ENCODE measurements at regions not wholly inside any gene's neighbourhood (a gene's known extent, or its start where the extent isn't known, plus 50 kb on each side); places are given as distances from the start of the nearest gene placed in this dataset.

- DNase-seq (ENCODE audit: low read depth, low spot score) = no peak
These were observed 344.4 kb downstream of the THBS2 start for GRCh38 chr6:168909288-168909687.

GRCh38 chr6:168908887-168909286, 344.8 kb downstream of the THBS2 start:
- no peak for DNase-seq (ENCODE audit: low read depth, low spot score)

- DNase-seq (ENCODE audit: low read depth, low spot score) = no peak
These were observed 345.5 kb downstream of the THBS2 start for GRCh38 chr6:168908166-168908565.

GRCh38 chr6:168906391-168906790, 347.3 kb downstream of the THBS2 start:
- DNase-seq (ENCODE audit: low read depth, low spot score) = no peak

- no peak for DNase-seq (ENCODE audit: low read depth, low spot score)
These were observed 348.1 kb downstream of the THBS2 start for GRCh38 chr6:168905451-168906090.

GRCh38 chr6:168903613-168904345, 349.9 kb downstream of the THBS2 start:
- no peak for DNase-seq (ENCODE audit: low read depth, low spot score)

GRCh38 chr6:168902075-168902474, 351.6 kb downstream of the THBS2 start:
- DNase-seq (ENCODE audit: low read depth, low spot score) = no peak

- DNase-seq (ENCODE audit: low read depth, low spot score) = no peak
These were observed 352.6 kb downstream of the THBS2 start for GRCh38 chr6:168901076-168901475.

- DNase-seq (ENCODE audit: low read depth, low spot score) = no peak
These were observed 357.3 kb downstream of the THBS2 start for GRCh38 chr6:168896321-168896720.

GRCh38 chr6:168895102-168895812, 358.4 kb downstream of the THBS2 start:
- DNase-seq (ENCODE audit: low read depth, low spot score) = peak; percentile 45

GRCh38 chr6:168892031-168892430, 361.6 kb downstream of the THBS2 start:
- no peak for DNase-seq (ENCODE audit: low read depth, low spot score)

- DNase-seq (ENCODE audit: low read depth, low spot score) = no peak
These were observed 362.7 kb downstream of the THBS2 start for GRCh38 chr6:168890981-168891365.

- no peak for DNase-seq (ENCODE audit: low read depth, low spot score)
These were observed 363.2 kb downstream of the THBS2 start for GRCh38 chr6:168890306-168890980.

GRCh38 chr6:168888786-168889345, 364.8 kb downstream of the THBS2 start:
- DNase-seq (ENCODE audit: low read depth, low spot score) = no peak

GRCh38 chr6:168888102-168888501, 365.5 kb downstream of the THBS2 start:
- no peak for DNase-seq (ENCODE audit: low read depth, low spot score)

- DNase-seq (ENCODE audit: low read depth, low spot score) = no peak
These were observed 366.0 kb downstream of the THBS2 start for GRCh38 chr6:168887621-168888020.

- DNase-seq (ENCODE audit: low read depth, low spot score) = no peak
These were observed 366.7 kb downstream of the THBS2 start for GRCh38 chr6:168886964-168887363.

- no peak for DNase-seq (ENCODE audit: low read depth, low spot score)
These were observed 367.6 kb downstream of the THBS2 start for GRCh38 chr6:168885751-168886742.

GRCh38 chr6:168885196-168885595, 368.4 kb downstream of the THBS2 start:
- DNase-seq (ENCODE audit: low read depth, low spot score) = no peak

- peak; percentile 47 for DNase-seq (ENCODE audit: low read depth, low spot score)
These were observed 369.0 kb downstream of the THBS2 start for GRCh38 chr6:168884646-168885086.
